Fibroblast of the aortic adventitia (primary cell): ENCODE measurements at regions not wholly inside any gene's neighbourhood (a gene's known extent, or its start where the extent isn't known, plus 50 kb on each side); places are given as distances from the start of the nearest gene placed in this dataset.
A peak's percentile ranks its signal among the peaks of the same experiment; 100 is the strongest.

Experiments
- DNase-seq: peaks from one replicate; pipeline ENCODE4 v3.0.0-alpha.2; 2010; ENCODE audit warnings: low read depth
- H3K4me3 ChIP-seq: 2 replicates; pipeline ENCODE4 v1.5.1; 2011; ENCODE audit warnings: low read depth, mild to moderate bottlenecking, control low read depth, low read length, moderate library complexity
- CTCF ChIP-seq: IDR thresholded peaks from 2 replicates; pipeline ENCODE4 v1.5.1; 2011; ENCODE audit warnings: mild to moderate bottlenecking, low read length, control low read depth, inconsistent platforms; ENCODE audit not compliant: insufficient read depth

DNA sequence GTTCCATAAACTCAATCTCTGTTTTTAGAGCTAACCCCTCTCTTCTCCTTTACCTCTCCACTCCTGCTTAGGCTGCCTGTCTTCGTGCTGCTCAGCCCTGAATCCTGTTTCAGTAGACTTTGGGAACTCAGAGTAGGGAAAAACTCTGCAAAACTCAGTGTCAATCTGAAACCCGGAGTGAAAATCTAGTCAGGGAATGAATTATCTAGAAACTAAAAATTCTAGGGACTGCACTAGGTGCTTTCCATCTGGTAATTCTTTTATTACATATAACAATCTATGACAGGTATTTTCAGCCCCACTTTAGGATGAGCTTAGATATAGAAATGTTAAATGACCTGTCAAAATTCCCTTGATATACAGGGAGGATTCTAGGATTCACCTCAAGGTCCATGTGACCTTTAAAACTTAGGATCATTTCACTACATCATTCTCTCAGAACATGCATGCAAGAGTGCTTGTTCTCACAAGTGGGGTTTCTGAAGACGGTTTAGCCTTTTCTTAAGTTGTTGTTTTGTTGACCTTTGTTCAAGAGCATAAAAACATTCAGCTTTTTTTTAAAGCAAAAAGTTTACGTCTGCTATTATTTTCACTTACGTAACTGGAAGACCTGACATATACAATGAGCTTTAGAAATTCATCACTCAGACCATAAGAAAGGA, 108.2 kb upstream of the MBNL1 start:
- H3K4me3 ChIP-seq: no peak overlapping the region
- no peak for DNase-seq
- no peak for TF ChIP-seq CTCF

- TF ChIP-seq CTCF: no peak
- no peak overlapping the region for H3K4me3 ChIP-seq
- peak; percentile 67 for DNase-seq
Observed at GRCh38 chr3:152172460-152172859, 96.3 kb upstream of the MBNL1 start.

- no peak overlapping the region for H3K4me3 ChIP-seq
- no peak for DNase-seq
- no peak for TF ChIP-seq CTCF
Observed at GRCh38 chr3:152173627-152174026, 95.1 kb upstream of the MBNL1 start.

DNA sequence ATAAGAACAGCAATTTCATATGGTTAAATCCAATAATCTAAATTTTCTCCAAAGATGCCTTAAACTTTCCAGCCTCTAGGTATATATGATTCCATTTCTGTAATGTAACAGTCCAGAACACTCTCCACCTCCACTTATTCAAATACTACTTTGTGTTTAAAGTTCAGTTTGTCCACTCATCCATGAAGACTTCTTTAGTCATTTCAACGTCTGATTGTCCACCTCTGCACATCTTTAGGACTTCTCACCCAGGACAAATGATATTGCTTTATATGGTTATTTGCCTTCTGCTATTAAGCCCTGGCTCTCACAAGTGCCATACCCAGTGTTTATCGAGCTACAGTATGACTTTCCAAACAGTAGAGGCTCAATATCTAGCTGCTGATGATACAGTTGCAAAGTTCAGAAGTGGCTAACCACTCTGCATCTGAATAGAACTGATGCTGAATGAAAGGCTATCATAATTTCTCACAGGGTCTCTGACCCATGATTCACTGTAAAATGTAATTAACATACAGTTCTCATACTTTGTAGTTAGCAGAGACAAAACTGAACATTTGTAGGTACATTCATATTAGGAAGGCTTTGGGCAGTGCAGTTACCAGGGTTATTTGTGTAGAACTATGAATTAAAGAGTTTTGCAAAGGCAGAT, 93.7 kb upstream of the MBNL1 start:
- no peak for DNase-seq
- TF ChIP-seq CTCF: no peak
- H3K4me3 ChIP-seq: no peak overlapping the region

- DNase-seq: peak; percentile 95
- TF ChIP-seq CTCF: no peak
- H3K4me3 ChIP-seq: no peak overlapping the region
Observed at GRCh38 chr3:152175528-152175889, 93.2 kb upstream of the MBNL1 start.

DNA sequence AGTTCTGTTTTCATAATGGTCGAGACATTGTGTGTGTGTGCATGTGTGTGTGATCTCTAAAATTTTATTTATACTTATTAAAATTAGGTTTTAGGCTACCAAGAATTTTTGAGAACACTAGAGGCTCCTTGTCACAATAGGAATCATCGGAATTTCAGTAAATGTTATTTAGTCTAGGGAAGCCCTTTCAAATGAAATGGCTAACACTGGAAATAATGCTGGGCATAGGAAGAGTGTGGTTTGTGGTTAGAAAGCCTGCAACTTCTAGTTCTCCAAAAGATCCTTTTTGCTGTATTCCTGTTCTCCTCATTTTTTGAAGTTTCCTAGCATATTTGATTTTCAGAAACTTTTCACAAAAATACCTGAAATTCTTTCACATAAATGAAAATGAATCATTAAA, 92.5 kb upstream of the MBNL1 start:
- TF ChIP-seq CTCF: no peak
- no peak overlapping the region for H3K4me3 ChIP-seq
- DNase-seq: peak; percentile 61

- no peak for TF ChIP-seq CTCF
- H3K4me3 ChIP-seq: no peak overlapping the region
- no peak for DNase-seq
Observed at GRCh38 chr3:152176998-152177397, 91.7 kb upstream of the MBNL1 start.
